ENCODE measurements at regions not wholly inside any gene's neighbourhood (a gene's known extent, or its start where the extent isn't known, plus 50 kb on each side); places are given as distances from the start of the nearest gene placed in this dataset.

GRCh38 chr18:76654577-76654976 lies 159.5 kb upstream of the ZNF516 start:
- ChIA-PET CTCF (no interaction called here), POLR2A (no interaction called here)
- Histone ChIP-seq H3K27me3 (ENCODE audit: control insufficient read depth in 2 of 2, insufficient read depth in 2 of 2, low read length in 2 of 2) (peaks cover 0 to 3% of the 10 kb centered on the region in 2 experiments), H3K4me3 (replicated peaks in 1 of 3; ENCODE audit: insufficient read depth in 1 of 3, low read depth in 1 of 3, low read length in 3 of 3) (no peak overlapping the region), H3K4me1 (ENCODE audit: control insufficient read depth, extremely low read depth, insufficient read depth, low read length) (no peaks in the 10 kb centered on the region), H3K9ac (replicated peaks; ENCODE audit: extremely low read depth, insufficient read depth, low read length) (no peak overlapping the region), H3K9me3 (replicated peaks; ENCODE audit: control insufficient read depth, insufficient read depth, low read length) (no peaks in the 10 kb centered on the region), H2AFZ (ENCODE audit: low read depth, low read length) (no peak overlapping the region), H4K20me1 (replicated peaks; ENCODE audit: control insufficient read depth, extremely low read depth, insufficient read depth, low read length) (no peaks in the 10 kb centered on the region), H3K79me2 (ENCODE audit: control insufficient read depth, insufficient read depth, low read length) (no peaks in the 10 kb centered on the region), H3K27ac (ENCODE audit: insufficient read depth, low read depth, low read length) (no peak overlapping the region), H3K4me2 (ENCODE audit: insufficient read depth, low read length) (no peak overlapping the region), H3K36me3 (ENCODE audit: control insufficient read depth in 2 of 2, extremely low read depth in 1 of 2, insufficient read depth in 2 of 2, low read length in 2 of 2) (no peaks in the 10 kb centered on the region), H3K9me1 (replicated peaks; ENCODE audit: control insufficient read depth, extremely low read depth, insufficient read depth, low read length) (no peaks in the 10 kb centered on the region)
- dilution Hi-C loops (cut with MboI; ENCODE audit: extremely low pct_ligation_motif_present, low sequenced_read_pairs): no loop called here
- no peak for FAIRE-seq
- TF ChIP-seq CTCF (IDR thresholded peaks at IDR 0.05; ENCODE audit: extremely low read depth in 1 of 2, insufficient read depth in 1 of 2, low read depth in 1 of 2, low read length in 2 of 2) (no peak), POLR2AphosphoS5 (IDR thresholded peaks at IDR 0.05; ENCODE audit: insufficient read depth, low read depth, low read length) (no peak), FOS (IDR thresholded peaks at IDR 0.05; ENCODE audit: borderline replicate concordance, insufficient read depth, low read length) (no peak), MAX (IDR thresholded peaks at IDR 0.05; ENCODE audit: insufficient read depth, insufficient read length) (no peak), MYC (IDR thresholded peaks at IDR 0.05; ENCODE audit: low read depth, low read length) (no peak), EZH2 (IDR thresholded peaks at IDR 0.05; ENCODE audit: borderline replicate concordance, low read depth, low read length, severe bottlenecking) (no peak), GATA2 (IDR thresholded peaks at IDR 0.05; ENCODE audit: insufficient read depth, insufficient read length, low read depth, low read length) (no peak), JUN (IDR thresholded peaks at IDR 0.05; ENCODE audit: borderline replicate concordance, insufficient read depth, insufficient read length, low read depth) (no peak), POLR2A (IDR thresholded peaks at IDR 0.05; ENCODE audit: low read depth, low read length) (no peak)
- intact Hi-C loops (cut with micrococcal nuclease): no loop called here
- no peak for DNase-seq (ENCODE audit: low read depth, low spot score)
- BruUV-seq (replicated peaks): no TSS peak
